GM18499 (cell line): ENCODE measurements at regions not wholly inside any gene's neighbourhood (a gene's known extent, or its start where the extent isn't known, plus 50 kb on each side); places are given as distances from the start of the nearest gene placed in this dataset.

Experiments
- ATAC-seq: cut with Tn5 transposase; IDR thresholded peaks from one replicate; pipeline ENCODE4 v1.9.1; 2021; ENCODE audit warnings: moderate number of reproducible peaks; ENCODE audit not compliant: insufficient read depth, unreplicated experiment

DNA sequence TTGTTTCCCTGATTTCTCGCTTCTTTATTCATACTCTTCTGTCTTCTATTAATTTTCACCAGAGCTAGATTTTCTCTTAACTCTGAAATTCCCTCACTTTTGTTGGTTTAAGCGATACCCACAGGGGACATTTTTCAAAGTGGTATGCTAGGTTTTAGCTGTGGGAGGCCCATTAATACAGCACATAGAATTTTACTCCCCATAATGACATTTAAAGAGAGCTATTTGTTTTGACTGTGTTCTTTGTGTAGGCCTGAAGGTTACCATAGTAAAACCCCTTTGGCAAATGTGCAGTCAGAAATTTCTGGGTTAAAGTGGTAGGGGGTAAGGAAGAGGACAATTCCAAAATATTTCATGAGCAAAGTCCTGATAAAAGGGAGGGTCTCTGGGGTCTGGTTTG is 721.1 kb upstream of the CITED2 start:
- ATAC-seq = no peak

- ATAC-seq = no peak
Measured at GRCh38 chr6:140091895-140092294, 717.4 kb upstream of the CITED2 start.

DNA sequence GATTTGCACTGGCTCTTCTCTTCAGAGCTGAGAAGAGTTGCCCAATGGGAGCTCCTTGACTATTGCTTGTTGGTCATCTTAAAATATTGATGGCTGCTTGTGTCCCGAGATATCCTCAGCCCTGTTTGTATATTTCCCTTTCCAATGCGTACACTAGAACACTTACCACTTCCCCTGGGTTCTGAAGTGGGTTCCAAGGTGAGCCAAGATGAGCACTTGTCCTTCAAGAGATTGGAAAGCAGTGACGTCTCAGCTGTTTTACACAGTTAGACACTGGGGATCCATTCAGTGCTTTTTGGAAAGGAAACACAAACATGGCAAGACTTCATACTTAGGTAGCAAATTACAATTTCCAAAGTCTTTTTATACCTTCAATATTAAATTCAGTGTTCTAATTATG is 716.4 kb upstream of the CITED2 start:
- no peak for ATAC-seq

DNA sequence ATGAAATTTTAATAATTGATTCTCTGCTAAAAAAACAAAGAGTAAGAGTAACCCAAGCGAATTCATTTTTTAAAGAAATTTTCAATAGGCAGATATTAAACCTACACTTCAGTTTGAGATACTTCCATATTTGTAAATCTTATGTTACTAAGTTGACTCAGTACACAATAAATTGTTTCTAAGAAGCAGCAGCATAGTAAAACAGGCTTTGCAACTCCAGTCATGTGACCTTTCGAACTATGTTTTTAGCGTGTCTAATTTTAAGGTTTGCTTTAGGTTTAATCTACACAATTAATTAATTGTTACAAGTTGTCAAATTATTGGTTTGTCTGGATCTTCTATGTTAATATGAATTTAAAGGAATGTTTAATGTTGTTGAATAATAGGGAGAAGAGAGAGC is 708.9 kb upstream of the CITED2 start:
- no peak for ATAC-seq

DNA sequence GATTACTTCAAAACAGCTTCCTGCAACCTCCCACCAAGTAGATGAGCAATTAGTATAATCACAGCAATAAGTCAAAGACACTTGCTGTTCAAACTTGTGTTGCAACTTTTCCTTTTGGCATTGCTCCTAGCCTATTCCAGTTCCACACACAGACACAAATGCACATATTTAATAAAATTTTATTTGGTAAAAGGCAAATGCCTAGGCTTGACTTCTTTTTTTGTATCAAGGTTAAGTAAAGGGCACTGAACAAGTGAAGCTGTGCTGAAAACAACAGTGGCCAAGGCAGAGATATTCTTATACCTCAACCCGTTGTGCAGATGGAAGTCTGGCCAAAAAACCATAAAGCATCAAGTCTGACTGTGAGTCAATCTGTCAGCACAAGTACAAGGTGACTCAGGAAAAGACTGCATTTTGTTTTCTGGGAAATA is 708.4 kb upstream of the CITED2 start:
- ATAC-seq = no peak

- no peak for ATAC-seq
Measured at GRCh38 chr6:140079328-140079727, 704.9 kb upstream of the CITED2 start.

GRCh38 chr6:140078561-140079125 is 704.2 kb upstream of the CITED2 start:
- no peak for ATAC-seq

DNA sequence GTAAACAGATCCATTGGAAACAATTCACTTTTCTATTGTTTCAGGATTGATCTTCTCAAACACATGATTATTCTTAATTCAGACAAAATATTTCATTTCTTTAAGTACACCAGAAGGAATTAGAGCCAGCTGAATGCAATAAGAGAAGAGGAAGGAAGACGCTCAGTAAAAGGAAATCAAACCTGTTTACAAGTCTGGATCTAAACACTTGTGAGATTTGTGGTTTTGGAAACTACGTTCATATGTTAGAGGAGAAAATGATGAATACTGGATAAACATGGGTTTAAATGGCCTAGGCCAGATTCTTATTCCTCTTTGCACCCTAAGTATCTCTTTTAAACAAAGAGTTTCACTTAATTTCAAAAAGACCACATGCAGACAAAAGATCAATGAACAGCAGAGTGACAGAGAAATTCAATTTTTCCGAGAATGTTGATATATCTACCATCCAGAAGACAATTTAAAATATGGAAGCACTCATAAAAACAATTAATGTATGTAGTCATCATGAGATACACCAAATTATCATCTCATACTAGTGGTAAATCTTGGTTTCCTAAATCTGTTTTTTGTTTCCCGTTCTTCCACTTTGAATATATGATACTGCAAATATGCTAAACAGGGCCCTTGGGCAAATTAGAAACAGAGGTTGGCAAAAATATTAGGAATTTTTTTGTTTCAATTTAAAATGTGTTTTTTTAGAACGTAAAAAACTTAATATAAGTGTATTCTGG is 703.5 kb upstream of the CITED2 start:
- no peak for ATAC-seq

DNA sequence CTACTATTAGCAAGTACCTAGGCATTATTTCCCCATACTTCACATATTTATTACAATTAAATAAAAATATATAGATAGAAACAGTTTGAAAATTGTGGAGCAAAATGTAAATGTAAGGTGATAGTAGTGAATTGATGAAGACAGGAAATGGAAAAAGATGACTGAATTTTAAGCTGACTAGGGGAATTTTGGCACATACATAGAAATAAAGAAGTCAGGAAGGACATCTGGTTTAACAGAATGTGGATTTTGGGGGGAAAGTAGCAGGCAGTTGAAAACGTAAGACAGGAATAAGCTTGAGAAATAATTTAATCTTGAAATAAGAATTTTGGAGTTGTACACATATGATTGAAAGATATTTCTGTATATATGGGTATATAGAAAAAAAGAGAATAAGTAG is 701.7 kb upstream of the CITED2 start:
- no peak for ATAC-seq

GRCh38 chr6:140073456-140073855 is 699.0 kb upstream of the CITED2 start:
- ATAC-seq = no peak

GRCh38 chr6:140071601-140072062 is 697.2 kb upstream of the CITED2 start:
- ATAC-seq = no peak

DNA sequence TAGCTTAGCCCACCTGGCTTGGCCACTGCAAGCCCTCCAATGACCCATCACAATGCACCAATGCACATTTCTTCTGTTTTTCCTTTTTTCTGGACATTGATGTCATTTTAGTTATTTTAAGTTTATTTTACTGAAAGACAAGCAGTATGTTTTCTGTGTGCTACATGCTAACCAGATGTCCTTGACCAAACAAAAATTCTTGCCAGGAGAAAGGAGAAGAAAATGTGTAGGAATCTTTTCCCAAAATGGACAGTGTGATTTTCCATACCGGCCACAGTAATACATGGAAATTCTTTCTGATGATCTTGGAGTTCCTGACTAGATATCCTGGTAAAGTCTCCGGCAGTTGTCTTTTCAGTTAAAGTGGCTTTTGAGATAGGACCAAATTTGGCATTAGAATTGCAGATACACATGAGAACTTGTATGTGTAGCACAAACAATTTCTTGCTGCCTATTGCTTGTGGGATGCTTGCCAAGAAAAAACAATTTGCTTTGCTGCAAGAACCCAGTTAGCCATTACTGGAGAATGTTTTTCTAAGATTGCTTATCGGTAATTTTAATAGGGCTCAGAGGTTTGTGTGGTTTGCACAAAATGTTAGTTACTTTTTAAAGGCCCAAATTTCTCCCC is 696.5 kb upstream of the CITED2 start:
- no peak for ATAC-seq

GRCh38 chr6:140069576-140069975 is 695.1 kb upstream of the CITED2 start:
- no peak for ATAC-seq

GRCh38 chr6:140068801-140069200 is 694.4 kb upstream of the CITED2 start:
- ATAC-seq = no peak

DNA sequence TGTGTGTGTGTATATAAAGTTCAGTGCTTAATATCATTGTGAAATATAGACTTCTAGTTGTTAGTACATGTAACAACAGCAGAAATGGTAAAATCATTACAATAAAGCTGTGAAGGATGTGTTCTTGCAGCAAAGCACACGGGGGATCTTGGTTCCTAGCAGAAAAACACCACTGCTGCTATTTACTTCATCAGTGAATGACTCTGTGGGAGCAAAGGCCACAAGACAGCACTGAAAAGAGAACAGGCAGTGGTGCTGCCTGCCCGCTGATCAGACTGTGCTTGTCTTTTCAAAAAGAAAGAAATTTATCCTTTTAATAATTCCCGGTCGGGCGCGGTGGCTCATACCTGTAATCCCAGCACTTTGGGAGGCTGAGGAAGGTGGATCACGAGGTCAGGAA is 689.9 kb upstream of the CITED2 start:
- no peak for ATAC-seq

GRCh38 chr6:140063021-140063399 is 688.6 kb upstream of the CITED2 start:
- no peak for ATAC-seq

- ATAC-seq = no peak
Measured at GRCh38 chr6:140062043-140063020, 687.9 kb upstream of the CITED2 start.

DNA sequence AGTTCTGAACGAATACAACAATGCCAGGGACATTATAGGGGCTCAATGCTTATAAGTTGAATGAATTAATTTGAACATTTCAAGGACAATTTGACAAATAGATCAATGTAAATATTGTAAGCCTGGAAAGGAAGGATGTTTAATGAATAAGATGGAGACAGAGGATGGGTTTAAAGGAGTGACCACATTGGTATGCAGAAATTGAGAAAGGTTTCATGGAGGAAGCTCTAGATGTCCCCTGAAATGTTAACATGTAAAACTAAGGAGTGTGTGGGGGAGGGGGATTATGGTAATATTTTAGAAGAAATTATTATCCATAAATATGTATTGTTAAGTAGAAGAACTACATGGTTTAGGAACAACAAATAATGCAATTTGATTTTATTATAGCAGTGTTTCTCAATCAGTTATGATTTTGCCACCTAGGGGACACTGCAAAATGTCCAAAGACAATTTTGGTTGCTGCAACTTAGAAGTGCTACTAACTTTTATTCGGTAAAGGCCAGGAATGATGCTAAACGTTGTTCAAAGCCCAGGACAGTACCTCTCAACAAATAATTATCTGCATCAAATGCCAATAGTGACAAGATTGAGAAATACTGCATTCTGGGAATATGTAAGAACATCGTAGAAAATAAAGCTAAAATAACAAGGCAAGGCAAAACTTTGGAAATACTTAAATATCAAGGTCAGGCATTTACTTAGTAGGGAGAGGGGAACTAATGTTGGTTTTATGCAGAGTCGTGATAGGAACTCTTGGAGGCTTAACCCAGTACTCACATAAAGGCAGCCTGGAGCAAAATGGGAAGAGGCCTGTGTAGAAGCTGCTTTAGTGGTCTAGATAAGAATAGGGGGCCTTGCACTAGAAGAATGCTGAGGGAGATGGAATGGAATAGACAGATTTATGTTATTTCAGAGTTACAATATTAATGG is 686.9 kb upstream of the CITED2 start:
- ATAC-seq = no peak

DNA sequence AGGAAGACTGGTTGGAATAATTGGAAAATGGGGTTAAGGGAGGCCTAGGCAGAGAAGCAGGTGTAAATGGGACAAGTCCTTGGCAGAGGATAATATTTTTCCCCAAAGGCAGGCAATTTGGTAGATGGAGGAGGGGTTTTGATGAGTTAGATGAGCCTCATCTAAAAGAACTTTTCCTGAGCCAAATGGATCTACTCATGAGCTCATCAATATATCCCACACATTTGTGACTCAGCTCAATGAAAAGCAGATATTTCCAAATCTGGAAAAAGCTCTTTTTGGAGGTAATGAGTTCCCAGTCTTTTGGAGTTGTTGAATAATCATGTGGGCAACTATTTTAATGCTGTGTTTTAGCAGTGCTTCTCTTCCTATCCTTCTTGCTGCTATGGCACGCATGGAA is 685.5 kb upstream of the CITED2 start:
- ATAC-seq = no peak

DNA sequence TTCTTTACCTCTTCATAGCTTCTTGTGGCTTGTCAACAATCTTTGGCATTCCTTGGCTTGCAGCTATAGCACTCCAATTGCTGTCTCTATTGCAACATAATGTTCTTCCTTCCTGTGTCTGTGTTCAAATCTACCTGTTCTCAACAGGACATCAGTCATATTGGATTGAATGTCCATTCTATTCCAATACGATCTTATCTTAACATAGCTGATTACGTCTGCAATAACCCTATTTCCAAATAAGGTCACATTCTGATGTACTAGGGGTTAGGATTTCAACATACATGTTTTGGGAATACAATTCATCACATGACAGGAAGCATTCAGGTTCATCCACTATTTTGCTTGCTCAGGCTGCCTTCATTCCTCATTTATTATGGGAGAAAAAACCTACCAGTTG is 684.4 kb upstream of the CITED2 start:
- ATAC-seq = no peak
